ENCODE measurements at regions not wholly inside any gene's neighbourhood (a gene's known extent, or its start where the extent isn't known, plus 50 kb on each side); places are given as distances from the start of the nearest gene placed in this dataset.

DNA sequence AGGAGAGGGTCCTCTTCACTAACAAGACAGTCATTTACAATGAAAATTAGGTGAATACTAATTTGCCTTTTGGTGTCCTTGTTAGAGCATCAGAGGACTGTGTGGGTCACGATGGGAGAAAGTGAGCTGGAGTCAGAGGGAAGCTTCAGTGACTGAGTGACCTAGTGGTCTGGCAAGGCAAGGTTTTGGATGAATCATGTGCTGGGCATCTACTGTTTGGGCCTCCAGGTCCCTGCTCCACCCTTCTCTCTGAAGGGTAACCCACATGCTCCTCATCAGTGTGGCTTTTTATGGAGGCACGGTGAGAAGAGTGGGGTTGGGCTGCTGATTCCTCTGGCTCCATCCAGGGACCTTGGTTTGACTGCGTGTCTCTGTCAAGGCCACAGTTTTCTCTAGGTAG, 60.5 kb upstream of the EXOC2 start:
- TF ChIP-seq EZH2 (IDR thresholded peaks at IDR 0.05) (no peak), EZH2phosphoT487 (IDR thresholded peaks at IDR 0.05) (no peak)
- TF ChIP-seq, protein P1, sequence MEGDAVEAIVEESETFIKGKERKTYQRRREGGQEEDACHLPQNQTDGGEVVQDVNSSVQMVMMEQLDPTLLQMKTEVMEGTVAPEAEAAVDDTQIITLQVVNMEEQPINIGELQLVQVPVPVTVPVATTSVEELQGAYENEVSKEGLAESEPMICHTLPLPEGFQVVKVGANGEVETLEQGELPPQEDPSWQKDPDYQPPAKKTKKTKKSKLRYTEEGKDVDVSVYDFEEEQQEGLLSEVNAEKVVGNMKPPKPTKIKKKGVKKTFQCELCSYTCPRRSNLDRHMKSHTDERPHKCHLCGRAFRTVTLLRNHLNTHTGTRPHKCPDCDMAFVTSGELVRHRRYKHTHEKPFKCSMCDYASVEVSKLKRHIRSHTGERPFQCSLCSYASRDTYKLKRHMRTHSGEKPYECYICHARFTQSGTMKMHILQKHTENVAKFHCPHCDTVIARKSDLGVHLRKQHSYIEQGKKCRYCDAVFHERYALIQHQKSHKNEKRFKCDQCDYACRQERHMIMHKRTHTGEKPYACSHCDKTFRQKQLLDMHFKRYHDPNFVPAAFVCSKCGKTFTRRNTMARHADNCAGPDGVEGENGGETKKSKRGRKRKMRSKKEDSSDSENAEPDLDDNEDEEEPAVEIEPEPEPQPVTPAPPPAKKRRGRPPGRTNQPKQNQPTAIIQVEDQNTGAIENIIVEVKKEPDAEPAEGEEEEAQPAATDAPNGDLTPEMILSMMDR (IDR thresholded peaks at IDR 0.05), result no peak
- H3K27ac ChIP-seq, result no peak overlapping the region
- Mint-ChIP-seq H3K4me3 (no peak overlapping the region), H3K4me1 (peaks cover 3% of the 10 kb centered on the region), H3K27ac (no peak overlapping the region), H3K36me3 (no peaks in the 10 kb centered on the region), H3K27me3 (ENCODE audit: insufficient read depth, low read depth) (peaks cover 2% of the 10 kb centered on the region), H3K9me3 (no peaks in the 10 kb centered on the region)
- no peak for DNase-seq (ENCODE audit: low spot score)
- no peak overlapping the region for H2AFZ ChIP-seq (replicated peaks)
- no peaks in the 10 kb centered on the region for H3K27me3 ChIP-seq
- no peaks in the 10 kb centered on the region for H3K79me2 ChIP-seq (ENCODE audit: low read depth)
- no peak overlapping the region for H3K4me2 ChIP-seq
- no peaks in the 10 kb centered on the region for H3K9me3 ChIP-seq (ENCODE audit: low read depth)
- H4K20me1 ChIP-seq (ENCODE audit: low read depth), result no peaks in the 10 kb centered on the region
- H3F3A ChIP-seq (ENCODE audit: low read depth), result no peaks in the 10 kb centered on the region
- no peak overlapping the region for H3K9ac ChIP-seq
- H3K4me3 ChIP-seq, result no peak overlapping the region
- H3K4me1 ChIP-seq, result peaks cover 5% of the 10 kb centered on the region
- no peaks in the 10 kb centered on the region for H3K36me3 ChIP-seq

DNA sequence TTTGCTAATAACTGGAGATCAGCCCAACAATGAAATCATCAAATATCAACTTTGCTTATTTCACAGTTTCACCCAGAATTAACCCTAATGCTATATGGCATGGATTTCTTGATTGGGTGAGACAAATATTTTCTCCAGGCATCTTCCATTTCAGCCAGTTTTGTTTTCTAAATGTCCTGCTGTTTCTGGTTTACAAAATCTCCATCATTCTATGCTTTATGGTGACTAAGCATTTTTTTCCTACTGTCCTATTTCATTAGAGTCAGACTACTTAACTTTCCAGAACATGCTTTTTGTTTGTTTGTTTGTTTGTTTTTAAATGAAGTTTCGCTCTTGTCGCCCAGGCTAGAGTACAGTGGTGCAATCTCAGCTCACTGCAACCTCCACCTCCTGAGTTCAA, 59.5 kb upstream of the EXOC2 start:
- H3K4me3 ChIP-seq, result no peak overlapping the region
- no peak overlapping the region for H3K9ac ChIP-seq
- peaks cover under 1% of the 10 kb centered on the region for H3K4me1 Mint-ChIP-seq
- no peaks in the 10 kb centered on the region for H3K36me3 Mint-ChIP-seq
- no peaks in the 10 kb centered on the region for H4K20me1 ChIP-seq (ENCODE audit: low read depth)
- peaks cover 2% of the 10 kb centered on the region for H3K27me3 Mint-ChIP-seq (ENCODE audit: insufficient read depth, low read depth)
- H3K27ac ChIP-seq, result no peak overlapping the region
- H3K4me1 ChIP-seq, result peaks cover 5% of the 10 kb centered on the region
- H3K27ac Mint-ChIP-seq, result no peak overlapping the region
- H2AFZ ChIP-seq (replicated peaks), result no peak overlapping the region
- no peaks in the 10 kb centered on the region for H3K27me3 ChIP-seq
- no peaks in the 10 kb centered on the region for H3K9me3 Mint-ChIP-seq
- H3K4me2 ChIP-seq, result no peak overlapping the region
- no peak for TF ChIP-seq EZH2phosphoT487 (IDR thresholded peaks at IDR 0.05)
- TF ChIP-seq, protein P1 (IDR thresholded peaks at IDR 0.05), result no peak
- no peak for TF ChIP-seq EZH2 (IDR thresholded peaks at IDR 0.05)
- no peaks in the 10 kb centered on the region for H3K36me3 ChIP-seq
- no peaks in the 10 kb centered on the region for H3K79me2 ChIP-seq (ENCODE audit: low read depth)
- DNase-seq (ENCODE audit: low spot score), result no peak
- H3F3A ChIP-seq (ENCODE audit: low read depth), result no peaks in the 10 kb centered on the region
- no peak overlapping the region for H3K4me3 Mint-ChIP-seq
- H3K9me3 ChIP-seq (ENCODE audit: low read depth), result no peaks in the 10 kb centered on the region

DNA sequence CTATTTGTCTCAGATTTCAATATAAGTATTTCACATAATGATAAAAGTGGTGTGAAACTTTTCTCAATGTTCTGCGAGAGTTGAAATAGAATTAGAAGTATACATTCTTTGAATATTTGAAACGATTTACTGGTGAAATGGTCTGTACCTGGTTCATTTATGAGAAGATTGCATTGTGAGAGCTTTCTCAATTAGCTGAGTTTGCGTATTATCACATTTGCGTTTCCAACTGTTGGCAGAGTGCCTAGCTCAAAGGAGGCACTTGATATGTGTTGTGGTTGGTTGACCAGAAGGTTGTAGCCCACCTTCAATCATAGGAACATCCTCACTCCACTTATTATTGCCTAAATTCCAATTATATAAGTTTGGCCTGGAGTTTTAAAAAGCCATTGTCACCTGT, 58.8 kb upstream of the EXOC2 start:
- Histone ChIP-seq H3K4me1 (peaks cover 5% of the 10 kb centered on the region), H3K27me3 (no peaks in the 10 kb centered on the region), H3K4me3 (no peak overlapping the region), H3K9ac (no peak overlapping the region), H2AFZ (replicated peaks) (no peak overlapping the region), H3K79me2 (ENCODE audit: low read depth) (no peaks in the 10 kb centered on the region), H3K9me3 (ENCODE audit: low read depth) (no peaks in the 10 kb centered on the region), H4K20me1 (ENCODE audit: low read depth) (no peaks in the 10 kb centered on the region), H3K36me3 (no peaks in the 10 kb centered on the region), H3K4me2 (no peak overlapping the region), H3K27ac (no peak overlapping the region), H3F3A (ENCODE audit: low read depth) (no peaks in the 10 kb centered on the region)
- H3K4me1 Mint-ChIP-seq, result no peaks in the 10 kb centered on the region
- no peak overlapping the region for H3K4me3 Mint-ChIP-seq
- no peaks in the 10 kb centered on the region for H3K36me3 Mint-ChIP-seq
- H3K27me3 Mint-ChIP-seq (ENCODE audit: insufficient read depth, low read depth), result peaks cover 2% of the 10 kb centered on the region
- H3K27ac Mint-ChIP-seq, result no peak overlapping the region
- H3K9me3 Mint-ChIP-seq, result no peaks in the 10 kb centered on the region
- no peak for DNase-seq (ENCODE audit: low spot score)
- TF ChIP-seq, protein P1 (IDR thresholded peaks at IDR 0.05), result no peak
- TF ChIP-seq EZH2phosphoT487 (IDR thresholded peaks at IDR 0.05), result no peak
- TF ChIP-seq EZH2 (IDR thresholded peaks at IDR 0.05), result no peak
